ENCODE measurements at regions not wholly inside any gene's neighbourhood (a gene's known extent, or its start where the extent isn't known, plus 50 kb on each side); places are given as distances from the start of the nearest gene placed in this dataset.

DNA sequence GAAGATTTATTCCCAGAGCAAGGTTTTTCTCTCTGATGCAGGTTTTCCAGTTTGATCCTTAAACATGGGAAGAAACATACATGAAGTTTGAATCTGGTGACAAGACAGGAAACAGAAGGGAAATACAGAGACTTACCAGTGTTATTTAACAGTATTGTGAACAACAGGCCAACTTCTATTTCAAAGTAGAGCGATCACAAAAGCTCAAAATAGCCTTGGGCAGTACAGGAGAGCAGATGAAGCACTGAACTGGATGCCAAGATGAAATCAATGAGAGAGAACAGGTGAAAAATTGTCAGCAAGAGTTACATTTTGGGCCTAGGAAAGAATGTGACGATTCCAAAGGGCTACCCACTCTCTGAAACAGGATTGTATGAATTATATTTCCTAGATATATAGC, 114.8 kb upstream of the PTPRK start:
- TF ChIP-seq, protein P1, sequence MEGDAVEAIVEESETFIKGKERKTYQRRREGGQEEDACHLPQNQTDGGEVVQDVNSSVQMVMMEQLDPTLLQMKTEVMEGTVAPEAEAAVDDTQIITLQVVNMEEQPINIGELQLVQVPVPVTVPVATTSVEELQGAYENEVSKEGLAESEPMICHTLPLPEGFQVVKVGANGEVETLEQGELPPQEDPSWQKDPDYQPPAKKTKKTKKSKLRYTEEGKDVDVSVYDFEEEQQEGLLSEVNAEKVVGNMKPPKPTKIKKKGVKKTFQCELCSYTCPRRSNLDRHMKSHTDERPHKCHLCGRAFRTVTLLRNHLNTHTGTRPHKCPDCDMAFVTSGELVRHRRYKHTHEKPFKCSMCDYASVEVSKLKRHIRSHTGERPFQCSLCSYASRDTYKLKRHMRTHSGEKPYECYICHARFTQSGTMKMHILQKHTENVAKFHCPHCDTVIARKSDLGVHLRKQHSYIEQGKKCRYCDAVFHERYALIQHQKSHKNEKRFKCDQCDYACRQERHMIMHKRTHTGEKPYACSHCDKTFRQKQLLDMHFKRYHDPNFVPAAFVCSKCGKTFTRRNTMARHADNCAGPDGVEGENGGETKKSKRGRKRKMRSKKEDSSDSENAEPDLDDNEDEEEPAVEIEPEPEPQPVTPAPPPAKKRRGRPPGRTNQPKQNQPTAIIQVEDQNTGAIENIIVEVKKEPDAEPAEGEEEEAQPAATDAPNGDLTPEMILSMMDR (IDR thresholded peaks at IDR 0.05; ENCODE audit: insufficient read depth, low read length) = no peak
- TF ChIP-seq POLR2AphosphoS5 (IDR thresholded peaks at IDR 0.05; ENCODE audit: low read depth) = no peak
